Left lung (tissue), 4 donors: ENCODE measurements at regions not wholly inside any gene's neighbourhood (a gene's known extent, or its start where the extent isn't known, plus 50 kb on each side); places are given as distances from the start of the nearest gene placed in this dataset.

ENCODE experiments used
- ATAC-seq: fragments of 200-7000 bp; cut with Tn5 transposase; one replicate; pipeline ENCODE4 v1.9.1; 2020; ENCODE audit warnings: moderate library complexity
- DNase-seq, 4 donors: peaks; one replicate each; pipeline ENCODE4 v3.0.0-alpha.2; 2013 to 2020
- H3K27ac ChIP-seq, 2 donors: fragments of 200-600 bp; sonication (generic) in 1 of 2; one replicate each; pipeline versions ENCODE4 v1.5.0 to v1.8.0; 2020 to 2021
- H3K27me3 ChIP-seq, 2 donors: fragments of 200-600 bp; sonication (generic) in 1 of 2; one replicate each; pipeline versions ENCODE4 v1.5.0 to v1.8.0; 2020 to 2021
- H3K36me3 ChIP-seq, 2 donors: fragments of 200-600 bp; sonication (generic) in 1 of 2; one replicate each; pipeline versions ENCODE4 v1.5.0 to v1.8.0; 2020 to 2021
- H3K4me1 ChIP-seq, 2 donors: fragments of 200-600 bp; one replicate each; pipeline ENCODE4 v1.8.0; 2021
- H3K4me3 ChIP-seq, 2 donors: fragments of 200-600 bp; sonication (generic) in 1 of 2; one replicate each; pipeline versions ENCODE4 v1.5.0 to v1.8.0; 2020 to 2021; ENCODE audit warnings: mild to moderate bottlenecking in 1 of 2
- H3K9me3 ChIP-seq, 2 donors: fragments of 200-600 bp; sonication (generic) in 1 of 2; one replicate each; pipeline versions ENCODE4 v1.5.0 to v1.8.0; 2020 to 2021
- CTCF ChIP-seq, 2 donors: fragments of 200-600 bp; sonication (generic) in 1 of 2; IDR thresholded peaks; one replicate each; pipeline versions ENCODE4 v1.5.0 to v1.8.0; 2021; ENCODE audit warnings: antibody characterized with exemption in 2 of 2
- intact Hi-C, 2 donors: fragments of 100-400 bp; cut with DNase I; formaldehyde crosslinking; loops; one replicate each; pipeline versions ENCODE4 v1.11.2 to v1.14.2; 2022
- donor health status: DM: no; HTN: yes; CAD: no.
- donor health status: DM: no; HTN: no; CAD: no.

- Histone ChIP-seq H3K4me3 (no peak overlapping the region), H3K4me1 (no peaks in the 10 kb centered on the region), H3K27me3 (no peaks in the 10 kb centered on the region), H3K27ac (no peak overlapping the region), H3K36me3 (no peaks in the 10 kb centered on the region), H3K9me3 (peaks cover 0 to 4% of the 10 kb centered on the region in 2 donors)
- no peak for TF ChIP-seq CTCF (IDR thresholded peaks at IDR 0.05)
- no peak for DNase-seq
- ATAC-seq, result no peak
- intact Hi-C loops, result no loop called here
Observed at GRCh38 chr6:155936127-155936526, 480.5 kb upstream of the NOX3 start.

- TF ChIP-seq CTCF (IDR thresholded peaks at IDR 0.05), result no peak
- Histone ChIP-seq H3K36me3 (no peaks in the 10 kb centered on the region), H3K9me3 (no peaks in the 10 kb centered on the region), H3K4me3 (no peak overlapping the region), H3K27me3 (no peaks in the 10 kb centered on the region), H3K27ac (no peak overlapping the region), H3K4me1 (no peaks in the 10 kb centered on the region)
- intact Hi-C loops, result no loop called here
- DNase-seq (no peak), ATAC-seq (no peak)
Observed at GRCh38 chr6:155916846-155917624, 461.4 kb upstream of the NOX3 start.

- peak in 1 of 4 donors; percentile 26 for DNase-seq
- intact Hi-C loops, result no loop called here
- no peak for ATAC-seq
Observed at GRCh38 chr6:155915651-155916050, 460.0 kb upstream of the NOX3 start.

GRCh38 chr6:155913816-155914215 lies 458.2 kb upstream of the NOX3 start:
- ATAC-seq (no peak), DNase-seq (no peak)
- no peak overlapping the region for H3K4me3 ChIP-seq
- H3K9me3 ChIP-seq, result peaks cover 0 to 11% of the 10 kb centered on the region in 2 donors
- H3K36me3 ChIP-seq, result no peaks in the 10 kb centered on the region
- no peak for TF ChIP-seq CTCF (IDR thresholded peaks at IDR 0.05)
- H3K27me3 ChIP-seq, result no peaks in the 10 kb centered on the region
- H3K4me1 ChIP-seq, result no peaks in the 10 kb centered on the region
- H3K27ac ChIP-seq, result no peak overlapping the region
- intact Hi-C loops, result no loop called here

More at GRCh38 chr6:155915651-155916050, 460.0 kb upstream of the NOX3 start:
- Histone ChIP-seq H3K4me1 (no peaks in the 10 kb centered on the region), H3K4me3 (no peak overlapping the region), H3K9me3 (no peaks in the 10 kb centered on the region), H3K36me3 (no peaks in the 10 kb centered on the region), H3K27me3 (no peaks in the 10 kb centered on the region), H3K27ac (no peak overlapping the region)
- TF ChIP-seq CTCF (IDR thresholded peaks at IDR 0.05), result no peak

- no peak overlapping the region for H3K4me3 ChIP-seq
- H3K27me3 ChIP-seq, result no peaks in the 10 kb centered on the region
- ATAC-seq (no peak), DNase-seq (no peak)
- no peaks in the 10 kb centered on the region for H3K36me3 ChIP-seq
- no peak overlapping the region for H3K27ac ChIP-seq
- intact Hi-C loops, result no loop called here
- TF ChIP-seq CTCF (IDR thresholded peaks at IDR 0.05), result no peak
- H3K4me1 ChIP-seq, result no peaks in the 10 kb centered on the region
- H3K9me3 ChIP-seq, result peaks cover 0 to 13% of the 10 kb centered on the region in 2 donors
Observed at GRCh38 chr6:155909710-155910109, 454.1 kb upstream of the NOX3 start.
